ENCODE measurements at regions not wholly inside any gene's neighbourhood (a gene's known extent, or its start where the extent isn't known, plus 50 kb on each side); places are given as distances from the start of the nearest gene placed in this dataset.

- no peak for TF ChIP-seq POLR2A (IDR thresholded peaks at IDR 0.05)
- TF ChIP-seq, protein P1, sequence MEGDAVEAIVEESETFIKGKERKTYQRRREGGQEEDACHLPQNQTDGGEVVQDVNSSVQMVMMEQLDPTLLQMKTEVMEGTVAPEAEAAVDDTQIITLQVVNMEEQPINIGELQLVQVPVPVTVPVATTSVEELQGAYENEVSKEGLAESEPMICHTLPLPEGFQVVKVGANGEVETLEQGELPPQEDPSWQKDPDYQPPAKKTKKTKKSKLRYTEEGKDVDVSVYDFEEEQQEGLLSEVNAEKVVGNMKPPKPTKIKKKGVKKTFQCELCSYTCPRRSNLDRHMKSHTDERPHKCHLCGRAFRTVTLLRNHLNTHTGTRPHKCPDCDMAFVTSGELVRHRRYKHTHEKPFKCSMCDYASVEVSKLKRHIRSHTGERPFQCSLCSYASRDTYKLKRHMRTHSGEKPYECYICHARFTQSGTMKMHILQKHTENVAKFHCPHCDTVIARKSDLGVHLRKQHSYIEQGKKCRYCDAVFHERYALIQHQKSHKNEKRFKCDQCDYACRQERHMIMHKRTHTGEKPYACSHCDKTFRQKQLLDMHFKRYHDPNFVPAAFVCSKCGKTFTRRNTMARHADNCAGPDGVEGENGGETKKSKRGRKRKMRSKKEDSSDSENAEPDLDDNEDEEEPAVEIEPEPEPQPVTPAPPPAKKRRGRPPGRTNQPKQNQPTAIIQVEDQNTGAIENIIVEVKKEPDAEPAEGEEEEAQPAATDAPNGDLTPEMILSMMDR (IDR thresholded peaks at IDR 0.05): no peak
Observed at GRCh38 chr10:117429643-117430265, 54.5 kb upstream of the PDZD8 start.
